Astrocyte of the hippocampus (primary cell): ENCODE measurements at regions not wholly inside any gene's neighbourhood (a gene's known extent, or its start where the extent isn't known, plus 50 kb on each side); places are given as distances from the start of the nearest gene placed in this dataset.
"Not testable (repeated sequence)": the region's sequence is repeated elsewhere in the genome, so short reads cannot be mapped to it uniquely, and the experiment has no call there.

ENCODE experiments used
- DNase-seq: peaks from one replicate; pipeline ENCODE4 v3.0.0; 2011; ENCODE audit warnings: low read depth, low spot score

DNA sequence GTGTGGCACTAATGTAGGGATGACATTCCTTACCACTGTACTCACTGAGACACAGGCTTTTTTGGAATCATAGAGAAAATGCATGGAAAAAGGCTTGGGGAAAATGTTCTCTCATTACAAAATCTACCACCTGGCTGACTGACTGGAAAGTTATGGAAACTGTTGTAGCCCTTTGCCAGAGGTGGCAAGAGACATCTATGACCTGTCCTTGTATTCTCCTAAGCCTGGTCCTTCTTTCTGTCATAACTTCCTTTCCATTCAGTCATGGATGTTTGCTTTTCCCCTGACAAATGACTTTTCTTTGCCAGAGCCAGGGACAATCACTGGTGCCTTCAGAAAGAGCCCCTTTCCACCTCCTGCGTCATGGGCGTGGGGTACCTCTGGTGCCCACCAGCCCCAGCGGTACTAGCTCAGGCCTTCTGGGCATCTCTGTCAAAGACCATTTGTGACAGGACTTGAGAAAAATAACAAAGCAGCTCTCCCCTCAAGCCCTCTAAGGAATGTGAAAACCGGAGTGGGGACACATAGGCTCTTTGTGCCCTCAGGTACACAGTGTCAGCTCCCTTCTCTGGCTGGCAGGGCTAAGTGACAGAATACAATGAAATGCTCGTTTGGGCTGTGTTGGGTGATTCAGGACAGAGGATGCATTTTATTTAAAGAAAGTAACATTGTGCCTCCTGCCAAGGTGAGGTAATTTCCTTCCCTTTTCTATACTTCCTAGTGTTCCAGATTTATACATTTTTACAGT lies 381.1 kb upstream of the RASGRP1 start:
- no peak for DNase-seq

DNA sequence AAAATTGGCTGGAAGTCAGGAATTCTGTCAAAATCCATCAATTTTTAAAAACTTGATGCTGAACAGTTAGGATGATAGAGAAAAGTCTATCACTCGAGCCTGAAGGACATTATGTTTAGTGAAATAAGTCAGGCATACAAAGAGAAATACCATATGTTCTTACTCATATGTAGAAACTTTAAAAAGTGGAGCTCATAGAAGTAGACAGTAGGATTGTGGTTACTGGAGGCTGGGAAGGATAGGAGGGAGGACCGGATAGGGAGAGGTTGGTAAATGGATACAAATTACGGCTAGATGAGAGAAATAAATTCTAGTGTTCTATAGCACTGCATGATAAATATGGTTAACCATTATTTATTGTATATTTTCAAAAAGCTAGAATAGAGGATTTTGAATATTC lies 389.5 kb upstream of the RASGRP1 start:
- no peak for DNase-seq

DNA sequence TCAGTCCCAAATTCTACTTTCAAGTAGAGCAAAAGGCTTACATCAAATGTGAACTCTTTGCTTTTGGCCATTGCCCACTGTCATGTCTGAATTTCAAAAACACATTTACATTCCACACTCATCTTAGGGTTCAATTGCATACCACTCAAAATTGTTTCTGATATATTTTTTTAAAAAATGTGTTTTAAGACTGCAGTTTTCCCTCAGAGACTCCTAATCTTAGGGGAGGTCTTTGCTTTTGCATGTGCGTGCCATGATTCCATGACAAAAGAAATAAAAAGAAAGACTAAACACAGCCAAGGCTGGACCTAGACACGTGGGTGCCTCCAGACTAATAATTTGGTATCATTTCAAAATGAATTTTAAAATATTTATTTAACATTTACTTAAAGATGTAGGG lies 396.8 kb upstream of the RASGRP1 start:
- no peak for DNase-seq

DNA sequence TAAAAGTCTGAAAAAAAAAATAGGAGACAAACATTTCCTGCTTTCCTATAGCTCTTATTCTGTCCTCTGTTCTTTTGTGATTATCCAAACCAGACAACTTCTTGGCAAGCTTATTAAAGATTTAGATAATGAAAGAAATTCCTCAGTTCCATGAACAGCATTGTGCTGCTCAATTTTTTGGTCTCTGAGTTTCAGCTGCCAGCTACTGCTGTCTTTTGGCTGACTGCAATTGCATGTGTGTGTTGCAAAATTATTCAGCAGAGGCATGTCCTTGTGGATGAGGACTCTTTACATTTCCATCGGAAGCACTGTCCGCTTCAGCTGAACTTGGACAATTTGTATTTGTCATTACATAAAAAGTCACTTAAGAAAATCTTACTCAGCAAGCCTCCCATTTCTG lies 397.3 kb upstream of the RASGRP1 start:
- DNase-seq, result peak; percentile 50

DNA sequence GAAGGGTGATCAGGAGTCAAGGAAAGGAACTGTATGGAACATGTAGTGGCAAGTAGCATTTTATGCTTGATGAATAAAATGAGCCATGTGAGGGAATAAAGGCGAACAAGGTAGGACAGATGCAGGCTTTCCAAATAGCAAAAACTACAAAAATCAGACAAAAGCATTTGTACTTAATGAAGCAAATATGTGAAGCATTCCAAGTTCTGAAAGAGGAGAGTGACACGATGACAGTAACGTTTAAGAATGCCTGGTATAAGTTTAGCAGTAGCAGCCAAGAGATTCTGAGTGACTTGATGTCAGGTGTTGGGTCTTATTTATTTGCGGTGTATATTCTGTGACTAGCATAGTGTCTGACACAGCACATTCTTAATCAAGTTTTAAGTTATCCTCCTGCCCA lies 408.2 kb upstream of the RASGRP1 start:
- peak; percentile 44 for DNase-seq

DNA sequence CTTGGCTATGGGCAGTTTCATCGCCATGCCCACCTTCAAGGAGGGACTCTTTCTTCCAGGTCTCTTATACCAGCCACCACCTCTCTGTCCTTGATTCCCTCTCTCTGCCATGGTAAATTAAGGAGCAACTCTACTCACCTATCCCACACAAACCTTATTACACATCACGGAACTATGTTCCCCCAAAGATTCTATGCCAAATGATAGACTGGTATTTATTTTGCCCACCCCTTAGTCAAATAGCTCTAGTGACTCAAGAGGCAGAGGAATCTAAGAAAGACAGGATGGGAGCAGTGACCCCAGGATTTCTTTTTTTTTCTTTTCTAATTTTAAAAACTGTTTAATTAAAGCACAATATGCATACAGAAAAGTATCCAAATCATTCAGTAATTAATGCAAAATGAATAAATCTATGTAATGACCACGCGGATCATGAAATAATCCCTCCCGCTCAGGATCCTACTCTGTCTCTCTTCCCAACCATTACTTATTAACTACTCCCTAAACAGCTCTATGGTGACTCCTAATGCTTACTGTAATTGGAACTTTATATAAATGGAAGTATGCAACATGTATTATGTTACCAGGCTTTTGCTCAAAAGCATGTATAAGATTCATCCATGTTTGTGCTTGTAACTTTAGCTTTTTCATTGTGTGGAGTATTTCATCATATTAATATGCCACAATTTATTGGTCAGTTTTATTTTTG lies 410.8 kb upstream of the RASGRP1 start:
- no peak for DNase-seq

DNA sequence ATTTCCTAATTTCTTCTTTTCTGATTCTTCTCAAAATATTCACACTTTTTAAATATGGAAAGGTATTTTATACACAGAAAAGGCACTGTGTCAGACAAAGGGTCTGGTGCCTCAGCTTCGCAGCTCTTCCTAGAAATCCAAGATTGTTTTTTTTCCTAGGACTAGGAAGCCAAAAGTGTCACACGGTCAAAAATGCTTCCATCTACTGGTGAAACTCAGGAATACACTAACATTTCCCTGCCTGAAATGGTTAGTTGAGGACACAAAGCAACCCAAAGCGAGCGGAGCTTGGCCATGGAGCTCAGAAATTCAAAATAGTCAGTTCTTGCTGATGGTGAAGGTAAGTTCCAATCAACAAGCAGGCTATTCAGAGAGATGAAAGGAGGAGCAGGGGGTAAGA lies 426.5 kb upstream of the RASGRP1 start:
- DNase-seq, result peak; percentile 71

DNA sequence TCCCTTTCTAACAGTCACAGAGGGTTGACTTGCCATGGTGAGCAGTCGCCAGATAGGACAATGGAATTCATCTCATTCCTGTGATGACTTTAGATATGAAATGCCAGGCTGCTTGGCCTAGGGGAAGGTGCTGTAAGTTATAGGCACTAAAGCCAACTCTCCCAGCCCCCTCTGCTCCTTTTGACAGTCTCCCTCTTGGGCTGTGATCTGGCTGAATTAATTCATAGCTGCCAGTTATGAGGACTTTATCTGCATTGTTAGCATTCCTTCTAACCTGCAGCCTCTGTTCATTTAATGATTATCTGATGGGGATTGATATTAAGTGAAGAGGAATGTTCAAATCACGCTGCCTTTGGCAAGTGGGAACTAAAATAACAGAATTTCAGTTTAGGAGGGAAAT lies 427.1 kb upstream of the RASGRP1 start:
- peak; percentile 66 for DNase-seq

DNA sequence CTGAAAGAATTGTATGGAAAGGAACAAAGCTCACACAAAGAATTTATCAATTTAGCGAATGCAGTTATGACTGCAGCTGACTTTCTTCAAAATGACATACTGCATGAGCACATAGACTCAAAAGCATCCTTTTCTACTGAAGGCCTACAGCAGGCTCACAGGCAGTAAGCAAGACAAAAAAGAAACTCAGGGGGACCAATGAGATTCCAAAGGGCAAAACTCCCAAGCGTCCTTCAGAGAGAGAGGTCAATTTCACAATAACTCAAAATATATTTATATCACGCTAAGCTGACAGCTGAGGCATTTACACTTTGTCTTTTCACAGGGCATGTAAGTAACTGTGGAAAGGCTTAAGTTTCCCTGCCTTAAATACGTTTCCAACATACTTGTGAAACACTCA lies 427.9 kb upstream of the RASGRP1 start:
- no peak for DNase-seq

DNA sequence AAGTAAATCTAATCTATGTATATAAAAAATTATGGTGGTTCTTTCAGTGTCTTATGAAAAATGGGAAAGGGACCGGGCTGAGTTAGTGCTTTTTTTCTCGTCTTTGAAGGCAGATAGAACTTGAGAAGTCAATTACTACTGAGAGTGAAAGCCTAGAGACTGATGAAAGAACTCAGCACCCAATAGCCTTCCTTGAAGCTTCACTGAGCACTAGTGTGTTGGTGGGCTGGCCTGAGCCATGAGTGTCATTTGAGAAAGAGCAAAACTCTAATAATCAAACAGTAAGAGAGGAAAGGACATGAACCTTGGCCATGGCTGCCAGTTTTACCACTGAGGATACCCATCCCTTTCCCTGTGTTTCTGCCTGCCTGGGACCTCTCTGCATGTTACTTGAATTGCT lies 428.3 kb upstream of the RASGRP1 start:
- DNase-seq, result no peak

DNA sequence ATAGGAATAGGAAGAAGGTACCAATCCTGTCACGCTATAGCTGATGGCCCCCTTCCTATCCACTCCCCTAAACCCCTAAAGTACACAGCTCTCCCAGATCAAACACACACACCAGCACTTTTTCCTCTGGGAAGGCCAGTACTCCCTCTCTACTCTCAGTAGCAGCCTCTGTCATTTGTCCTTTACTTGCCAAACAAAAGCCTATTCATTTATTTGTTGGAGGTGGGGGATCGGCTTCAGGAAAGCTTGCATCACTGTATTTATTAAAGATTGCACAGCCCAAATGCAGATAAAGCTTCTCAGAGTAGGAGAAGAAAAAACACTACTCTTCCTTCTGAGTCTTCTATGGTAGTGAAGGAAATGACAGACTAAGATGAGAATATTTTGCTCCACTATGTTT lies 429.7 kb upstream of the RASGRP1 start:
- DNase-seq, result peak; percentile 21

DNA sequence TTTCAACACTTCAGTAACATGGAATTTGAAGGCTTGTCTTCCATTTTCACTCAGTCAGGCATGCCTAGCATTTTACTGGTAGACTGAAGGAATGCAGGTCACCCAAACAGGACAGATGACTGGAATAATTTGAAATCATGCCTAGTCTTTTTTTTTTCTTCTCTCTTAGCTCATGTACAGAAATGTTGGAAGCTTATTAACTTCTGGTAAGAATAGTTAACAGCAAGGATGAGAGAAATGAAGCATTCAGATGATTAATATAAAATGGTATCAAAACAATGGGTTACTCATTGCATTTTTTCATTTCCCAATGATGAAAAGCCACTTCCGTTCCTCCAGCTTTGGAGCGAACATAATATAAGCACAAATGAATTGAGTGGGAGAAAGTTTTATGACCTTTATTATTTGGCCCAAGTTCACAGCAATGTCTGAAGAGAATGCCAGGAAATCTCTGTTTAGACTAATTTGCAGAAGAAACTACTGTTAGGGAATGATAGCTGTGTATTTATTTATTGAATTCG lies 431.6 kb upstream of the RASGRP1 start:
- peak; percentile 86 for DNase-seq

DNA sequence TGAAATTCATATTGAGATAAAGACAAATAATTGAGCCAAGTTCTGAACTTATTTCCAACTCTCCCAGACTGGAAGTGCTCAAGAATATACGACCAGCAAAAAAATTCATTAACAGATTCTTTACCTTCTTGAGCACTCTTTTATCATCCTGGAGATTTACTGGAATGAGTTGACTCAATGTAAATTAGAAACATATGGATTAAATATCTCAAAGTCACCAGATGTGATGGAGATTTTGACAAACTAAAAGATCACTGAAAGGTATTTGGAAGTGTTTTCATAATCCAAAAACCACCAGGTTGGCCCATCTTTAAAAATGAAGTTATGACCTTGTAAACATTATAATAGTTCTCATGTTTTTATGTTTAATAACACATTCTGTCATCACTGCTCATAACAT lies 433.2 kb upstream of the RASGRP1 start:
- no peak for DNase-seq

DNA sequence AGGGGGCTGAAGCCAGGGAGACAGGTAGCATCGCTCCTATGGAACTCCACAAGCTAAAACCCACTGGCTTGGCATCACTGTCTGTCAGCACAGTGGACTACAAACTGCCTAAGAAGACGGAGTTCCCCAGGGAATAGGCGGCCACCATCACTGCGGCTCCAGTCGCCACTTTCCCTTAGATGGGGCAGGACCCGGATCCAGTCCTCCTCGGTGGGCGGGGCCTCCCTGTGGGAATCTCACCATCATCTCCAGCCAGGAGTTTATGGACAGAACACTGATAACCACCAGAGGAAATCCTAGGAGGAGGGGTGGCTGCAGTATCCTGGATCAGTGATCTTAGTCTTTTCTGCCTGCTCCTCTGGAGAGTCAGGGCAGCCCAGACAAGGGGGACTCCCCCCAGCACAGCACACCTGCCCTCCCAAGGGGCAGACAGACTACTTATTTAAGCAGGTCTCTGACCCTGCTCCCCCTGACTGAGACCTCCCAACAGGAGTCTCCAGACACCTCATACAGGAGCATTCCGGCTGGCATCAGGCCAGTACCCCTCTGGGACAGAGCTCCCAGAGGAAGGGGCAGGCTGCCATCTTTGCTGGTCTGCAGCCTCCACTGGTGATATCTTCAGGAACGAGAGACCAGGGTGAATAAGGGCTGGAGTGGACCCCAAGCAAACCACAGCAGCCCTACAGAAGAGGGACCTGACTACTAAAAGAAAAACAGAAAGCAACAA lies 435.6 kb upstream of the RASGRP1 start:
- DNase-seq, result no peak

DNA sequence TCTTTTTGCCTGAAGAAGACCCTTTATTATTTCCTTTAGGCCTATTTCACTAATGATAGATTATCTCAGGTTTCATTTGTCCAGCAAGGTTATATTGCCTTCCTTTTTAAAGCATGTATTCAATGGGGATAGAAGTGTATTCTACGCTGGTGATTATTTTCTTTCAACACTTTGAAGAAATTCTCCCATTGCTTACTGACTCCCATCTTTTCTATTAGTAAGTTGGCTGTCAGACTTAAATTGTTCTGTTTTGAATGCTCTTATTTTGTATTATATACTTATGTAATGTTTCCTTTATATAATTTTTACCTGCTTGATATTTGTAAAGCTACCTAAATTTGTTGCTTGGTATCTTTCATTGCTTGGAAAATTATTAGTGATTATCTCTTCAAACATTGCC lies 445.1 kb upstream of the RASGRP1 start:
- DNase-seq, result no peak

DNA sequence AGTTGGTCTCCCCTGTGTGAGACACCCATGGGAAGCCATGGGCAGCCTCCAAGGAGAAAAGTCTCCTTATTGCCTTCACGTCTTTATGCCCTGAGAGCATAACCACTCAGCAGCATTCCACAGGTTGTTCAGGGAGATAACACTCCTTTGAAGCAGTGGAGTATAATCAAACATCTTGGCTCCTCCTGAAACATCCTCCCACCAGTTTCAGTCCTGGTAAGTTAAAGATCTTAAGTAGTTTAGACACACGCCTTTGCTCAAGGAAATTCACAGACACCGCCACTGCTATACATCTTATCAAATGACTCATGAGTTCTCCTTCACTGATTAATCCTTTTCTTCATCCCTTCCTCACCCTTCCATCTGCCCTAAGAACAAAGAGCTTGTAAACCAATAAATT lies 446.5 kb upstream of the RASGRP1 start:
- not testable (repeated sequence) for DNase-seq

DNA sequence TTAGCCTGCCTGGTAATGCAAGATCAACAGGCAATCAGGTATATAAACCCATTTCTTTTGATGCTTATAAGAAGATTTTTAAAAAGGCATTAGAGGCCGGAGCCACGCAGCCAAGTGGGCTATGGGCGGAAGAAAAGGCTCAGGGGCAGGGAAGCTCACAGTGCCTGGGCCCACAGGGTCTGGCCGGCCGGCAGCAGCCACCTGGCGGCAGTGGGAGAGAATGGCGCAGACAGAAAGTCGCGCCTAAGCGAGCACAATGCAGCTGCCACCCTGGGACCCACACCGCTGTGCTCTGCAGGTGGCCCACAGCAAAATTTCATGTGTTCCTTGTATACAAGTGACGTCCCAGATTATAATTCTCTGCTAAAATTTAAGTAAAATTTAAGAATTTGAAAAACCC lies 448.6 kb upstream of the RASGRP1 start:
- no peak for DNase-seq

DNA sequence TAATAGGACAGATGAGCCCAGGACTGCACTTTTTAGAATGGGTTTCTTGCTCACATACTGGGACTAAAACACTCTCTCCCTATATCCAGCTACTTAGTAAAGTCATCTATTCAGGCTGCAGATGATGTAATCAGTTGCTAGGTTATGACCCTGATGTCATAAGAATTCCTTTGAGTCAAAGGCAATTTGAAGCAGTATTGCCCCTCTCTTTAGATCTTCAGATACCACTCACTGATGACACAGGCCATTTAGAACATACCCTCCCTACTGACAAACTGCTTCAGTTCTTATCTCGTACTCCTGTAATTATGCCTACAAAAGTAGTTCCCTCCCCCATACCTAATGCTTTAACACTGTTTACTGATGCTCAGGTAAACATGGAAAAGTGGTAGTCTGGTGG lies 450.1 kb upstream of the RASGRP1 start:
- no peak for DNase-seq

DNA sequence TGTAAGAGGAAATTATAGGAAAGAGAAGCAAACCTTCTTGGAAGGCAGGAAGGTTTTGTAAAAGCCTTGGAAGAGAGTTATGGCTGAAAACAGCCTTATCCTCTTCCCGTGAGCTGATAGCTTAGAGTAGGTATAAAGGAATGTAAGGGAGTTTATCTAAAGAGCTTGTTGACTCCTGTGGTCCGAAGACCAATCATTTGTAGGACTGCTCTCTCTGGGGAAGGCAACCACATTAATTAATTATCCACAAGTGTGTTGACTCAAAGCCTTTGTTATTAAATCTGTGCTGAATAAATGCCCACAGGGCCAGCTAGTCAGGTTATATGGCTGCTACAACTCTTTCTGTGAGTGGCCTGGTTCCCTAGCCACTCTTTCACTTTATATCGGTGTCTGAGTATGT lies 452.1 kb upstream of the RASGRP1 start:
- peak; percentile 75 for DNase-seq

DNA sequence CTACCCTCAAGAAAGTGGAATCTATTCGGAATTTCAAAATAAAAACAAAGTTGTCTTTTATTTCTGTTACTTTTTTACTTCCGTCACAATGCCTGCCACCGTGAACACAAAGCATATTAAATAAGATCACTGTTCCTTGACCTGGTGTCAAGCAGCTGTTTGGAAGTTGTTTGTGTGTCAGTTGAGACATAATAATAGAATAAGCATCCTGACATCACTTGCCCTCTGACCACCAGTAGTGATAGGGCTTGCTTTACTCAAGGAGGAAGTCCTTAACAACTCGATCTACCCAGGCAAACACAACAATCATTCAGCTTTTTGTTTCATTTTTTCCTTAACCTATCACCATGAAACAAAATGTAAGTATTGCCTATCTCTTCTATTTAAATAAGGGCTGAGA lies 454.4 kb upstream of the RASGRP1 start:
- DNase-seq, result no peak

DNA sequence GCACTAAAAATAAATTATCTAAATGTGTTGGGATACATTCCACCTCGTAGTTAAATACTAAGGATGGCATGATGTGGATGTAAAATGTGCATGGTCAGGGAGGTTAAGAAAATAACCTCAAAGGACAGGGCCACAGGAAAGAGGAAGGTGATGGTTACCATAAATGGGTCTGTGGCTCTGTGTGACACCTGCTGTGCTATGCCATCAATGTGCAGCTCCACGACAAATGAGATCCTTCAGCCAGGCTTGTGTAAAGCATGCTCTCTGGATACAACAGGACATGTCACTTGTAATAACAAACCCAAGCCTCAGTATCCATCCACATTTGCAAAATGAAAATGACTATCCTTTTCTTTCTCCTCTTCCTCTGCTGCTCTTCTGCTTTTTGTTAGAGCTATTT lies 456.7 kb upstream of the RASGRP1 start:
- no peak for DNase-seq

DNA sequence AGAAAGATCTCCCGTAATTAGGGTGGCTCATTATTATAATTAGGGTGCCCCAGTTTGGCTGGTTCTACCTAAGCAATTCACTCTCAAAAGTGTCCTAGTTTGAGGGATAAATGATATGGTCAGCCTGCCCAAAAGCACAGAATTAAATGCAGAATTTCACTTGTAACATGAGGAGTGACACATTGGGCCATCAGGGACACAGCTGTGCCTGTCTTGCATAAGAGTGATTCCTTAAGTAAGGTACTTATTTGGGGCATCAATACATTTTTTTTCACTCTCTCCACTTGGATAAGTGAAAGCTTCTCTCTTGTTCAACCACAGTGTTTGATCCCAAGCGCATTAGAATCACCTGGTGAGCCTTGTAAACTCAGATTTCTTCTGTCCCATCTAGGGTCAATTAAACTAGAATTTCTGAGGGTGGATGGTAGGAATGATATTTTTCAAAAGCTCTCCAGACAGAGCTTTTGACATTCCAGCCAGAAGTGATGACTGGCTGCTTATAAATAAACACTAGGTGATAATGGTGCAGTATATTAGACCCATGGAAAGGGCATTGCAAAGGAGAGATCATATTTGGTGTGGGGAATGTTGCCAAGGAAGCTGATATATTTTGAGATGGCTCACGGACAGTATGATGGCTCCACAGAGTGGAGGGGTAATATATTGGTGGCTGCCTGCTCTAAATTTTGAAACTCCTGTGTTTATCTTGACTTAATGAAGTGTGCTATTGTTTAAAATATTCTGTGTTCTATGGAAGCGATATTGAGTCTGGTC lies 458.1 kb upstream of the RASGRP1 start:
- no peak for DNase-seq
